Activated naive CD8-positive, alpha-beta T cell treated with anti-CD3 and anti-CD28 coated beads, Interleukin-2, amount 50 U/mL, for 24 hours (primary cell): ENCODE measurements at regions not wholly inside any gene's neighbourhood (a gene's known extent, or its start where the extent isn't known, plus 50 kb on each side); places are given as distances from the start of the nearest gene placed in this dataset.
"Not testable (repeated sequence)": the region's sequence is repeated elsewhere in the genome, so short reads cannot be mapped to it uniquely, and the experiment has no call there.

ENCODE experiments used
- ATAC-seq: fragments of 150-1000 bp; cut with Tn5 transposase; one replicate; pipeline ENCODE4 v1.10.0; 2021
- DNase-seq: peaks from one replicate; pipeline ENCODE4 v3.0.0; 2021
- H3K27ac Mint-ChIP-seq: one replicate; pipeline ENCODE4 v1.8.0; 2021; ENCODE audit warnings: mild to moderate bottlenecking, mixed read lengths
- H3K27me3 Mint-ChIP-seq: one replicate; pipeline ENCODE4 v1.8.0; 2021; ENCODE audit warnings: mixed read lengths
- H3K36me3 Mint-ChIP-seq: one replicate; pipeline ENCODE4 v1.8.0; 2021; ENCODE audit warnings: low read depth, mixed read lengths
- H3K4me1 Mint-ChIP-seq: one replicate; pipeline ENCODE4 v1.8.0; 2021; ENCODE audit warnings: mixed read lengths
- H3K4me3 Mint-ChIP-seq: one replicate; pipeline ENCODE4 v1.8.0; 2021; ENCODE audit warnings: mild to moderate bottlenecking, moderate library complexity, mixed read lengths
- H3K9me3 Mint-ChIP-seq: one replicate; pipeline ENCODE4 v1.8.0; 2021; ENCODE audit warnings: mixed read lengths

- ATAC-seq, result no peak
- Mint-ChIP-seq H3K27me3 (no peaks in the 10 kb centered on the region), H3K36me3 (peaks cover 2% of the 10 kb centered on the region), H3K4me1 (no peaks in the 10 kb centered on the region), H3K4me3 (no peak overlapping the region), H3K27ac (no peak overlapping the region), H3K9me3 (peaks cover 8% of the 10 kb centered on the region)
- no peak for DNase-seq
These were observed 543.9 kb upstream of the SEMA6A start for GRCh38 chr5:117118499-117118898.

- ATAC-seq, DNase-seq: not testable (repeated sequence)
- peaks cover 11% of the 10 kb centered on the region for H3K9me3 Mint-ChIP-seq
These were observed 542.7 kb upstream of the SEMA6A start for GRCh38 chr5:117117314-117117713.

DNA sequence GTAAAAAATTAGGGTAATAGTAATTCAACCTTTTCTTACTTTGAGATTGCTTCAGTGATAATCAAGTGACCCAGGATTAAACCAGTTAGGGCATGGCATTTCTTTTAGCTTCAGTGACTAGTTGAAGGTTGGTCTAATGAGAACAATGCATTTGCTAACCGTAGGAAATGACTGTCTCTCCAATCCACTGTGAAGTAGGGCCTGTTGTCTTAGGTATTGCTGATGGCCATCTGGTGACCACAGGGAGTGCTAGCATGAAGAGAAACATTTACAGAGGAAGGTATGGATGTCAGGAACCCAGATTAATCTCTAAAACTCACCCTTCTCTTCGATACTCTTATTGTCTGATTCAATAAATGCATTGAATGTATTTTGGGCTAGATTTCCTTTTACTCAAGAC is 535.9 kb upstream of the SEMA6A start:
- ATAC-seq (no peak), DNase-seq (no peak)
- peaks cover 9% of the 10 kb centered on the region for H3K9me3 Mint-ChIP-seq
- no peak overlapping the region for H3K4me3 Mint-ChIP-seq
- no peaks in the 10 kb centered on the region for H3K4me1 Mint-ChIP-seq
- H3K27me3 Mint-ChIP-seq, result no peaks in the 10 kb centered on the region
- no peaks in the 10 kb centered on the region for H3K36me3 Mint-ChIP-seq
- H3K27ac Mint-ChIP-seq, result no peak overlapping the region

More at GRCh38 chr5:117117314-117117713, 542.7 kb upstream of the SEMA6A start:
- not testable (repeated sequence) for H3K27me3 Mint-ChIP-seq, H3K27ac Mint-ChIP-seq, H3K4me1 Mint-ChIP-seq, H3K4me3 Mint-ChIP-seq, H3K36me3 Mint-ChIP-seq

DNA sequence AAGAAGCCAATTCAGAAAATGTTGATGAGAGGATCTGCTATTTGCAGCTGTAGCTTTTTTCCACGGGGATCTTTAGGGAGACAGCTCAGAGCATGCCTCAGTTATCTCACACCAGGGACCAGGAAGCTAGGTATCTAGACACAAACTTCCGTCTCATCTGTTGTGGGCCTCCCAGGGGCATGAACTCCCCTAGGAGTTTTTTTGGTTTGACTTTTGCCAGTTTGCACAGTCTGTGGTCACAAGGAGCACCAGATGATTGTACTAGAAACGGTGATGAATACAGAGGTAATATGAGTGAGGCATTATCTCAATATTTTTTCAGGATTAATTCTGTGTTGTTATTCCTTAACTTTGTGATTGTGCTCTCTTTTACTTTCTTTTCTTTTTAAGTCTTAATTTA is 533.2 kb upstream of the SEMA6A start:
- DNase-seq (no peak), ATAC-seq (no peak)
- Mint-ChIP-seq H3K36me3 (no peaks in the 10 kb centered on the region), H3K4me1 (no peaks in the 10 kb centered on the region), H3K27me3 (no peaks in the 10 kb centered on the region), H3K27ac (no peak overlapping the region), H3K9me3 (peaks cover 9% of the 10 kb centered on the region), H3K4me3 (no peak overlapping the region)

DNA sequence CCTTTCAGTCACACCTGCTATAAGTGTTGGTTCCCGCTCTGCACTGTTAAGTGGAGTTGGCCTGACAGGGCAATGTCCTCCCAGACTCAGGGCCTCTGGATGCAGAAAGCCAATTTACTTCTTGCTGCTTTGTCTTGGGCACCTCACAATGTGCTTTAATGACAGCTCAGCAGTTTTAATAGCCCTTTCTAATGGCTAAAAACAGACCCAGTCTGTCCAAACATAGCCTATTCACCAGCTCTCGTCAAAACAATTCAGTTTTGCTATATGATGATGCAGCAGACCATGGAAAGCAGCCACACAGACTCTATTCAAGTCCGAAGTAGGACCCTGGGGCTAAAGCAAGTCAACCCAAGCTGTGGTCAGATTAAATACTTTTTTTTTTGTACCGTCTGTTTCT is 529.1 kb upstream of the SEMA6A start:
- no peaks in the 10 kb centered on the region for H3K27me3 Mint-ChIP-seq
- no peaks in the 10 kb centered on the region for H3K36me3 Mint-ChIP-seq
- H3K9me3 Mint-ChIP-seq, result peaks cover 2% of the 10 kb centered on the region
- no peaks in the 10 kb centered on the region for H3K4me1 Mint-ChIP-seq
- no peak overlapping the region for H3K27ac Mint-ChIP-seq
- H3K4me3 Mint-ChIP-seq, result no peak overlapping the region
- no peak for ATAC-seq
- no peak for DNase-seq

GRCh38 chr5:117102591-117102990 is 528.0 kb upstream of the SEMA6A start:
- ATAC-seq (no peak), DNase-seq (no peak)
- Mint-ChIP-seq H3K27me3 (no peaks in the 10 kb centered on the region), H3K9me3 (peaks cover 2% of the 10 kb centered on the region), H3K27ac (no peak overlapping the region), H3K36me3 (no peaks in the 10 kb centered on the region), H3K4me1 (no peaks in the 10 kb centered on the region), H3K4me3 (no peak overlapping the region)

DNA sequence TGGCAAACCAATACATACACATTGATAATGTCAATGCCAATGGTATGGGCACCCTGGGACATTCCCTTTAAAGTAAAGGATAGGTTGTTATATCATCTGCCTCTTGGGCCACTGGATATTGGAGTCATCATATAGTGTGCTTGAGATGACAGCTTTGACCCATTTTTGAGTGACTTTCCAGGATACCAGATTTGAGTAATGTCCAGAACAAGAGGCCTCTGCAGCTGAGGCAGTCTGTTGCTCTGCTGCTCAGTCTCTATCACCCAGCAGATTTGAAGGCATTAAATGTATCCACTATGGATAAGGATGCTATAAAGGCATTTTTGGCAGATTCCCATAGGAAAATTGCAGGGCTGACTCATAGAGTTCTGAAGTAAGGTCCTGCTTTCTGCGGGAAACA is 525.6 kb upstream of the SEMA6A start:
- Mint-ChIP-seq H3K9me3 (peaks cover 3% of the 10 kb centered on the region), H3K27ac (no peak overlapping the region), H3K4me3 (no peak overlapping the region)

DNA sequence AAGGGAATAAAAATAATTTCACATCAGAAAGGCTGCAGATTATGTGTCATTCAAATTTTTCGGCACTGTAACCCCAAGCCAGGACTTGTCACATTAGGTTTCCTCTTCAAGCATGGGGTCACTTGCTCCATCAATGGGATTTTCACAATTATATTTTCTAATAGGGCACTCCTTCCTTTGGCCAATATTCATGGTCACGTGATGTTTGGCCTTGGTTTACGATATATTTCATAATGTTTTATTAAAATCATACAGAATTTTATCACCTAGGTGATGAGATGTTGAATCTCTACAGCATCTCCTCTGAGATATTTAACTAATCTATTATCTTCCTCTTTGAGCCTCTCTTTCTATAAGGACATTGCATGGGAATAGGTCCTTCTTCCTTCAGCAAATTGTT is 523.5 kb upstream of the SEMA6A start:
- no peak overlapping the region for H3K27ac Mint-ChIP-seq
- DNase-seq (no peak), ATAC-seq (no peak)
- no peak overlapping the region for H3K4me3 Mint-ChIP-seq
- no peaks in the 10 kb centered on the region for H3K4me1 Mint-ChIP-seq
- no peaks in the 10 kb centered on the region for H3K36me3 Mint-ChIP-seq
- peaks cover 12% of the 10 kb centered on the region for H3K9me3 Mint-ChIP-seq
- no peaks in the 10 kb centered on the region for H3K27me3 Mint-ChIP-seq

More for the DNA sequence above, 525.6 kb upstream of the SEMA6A start:
- DNase-seq, result no peak
- no peaks in the 10 kb centered on the region for H3K4me1 Mint-ChIP-seq
- H3K27me3 Mint-ChIP-seq, result no peaks in the 10 kb centered on the region
- no peaks in the 10 kb centered on the region for H3K36me3 Mint-ChIP-seq
- ATAC-seq, result no peak

DNA sequence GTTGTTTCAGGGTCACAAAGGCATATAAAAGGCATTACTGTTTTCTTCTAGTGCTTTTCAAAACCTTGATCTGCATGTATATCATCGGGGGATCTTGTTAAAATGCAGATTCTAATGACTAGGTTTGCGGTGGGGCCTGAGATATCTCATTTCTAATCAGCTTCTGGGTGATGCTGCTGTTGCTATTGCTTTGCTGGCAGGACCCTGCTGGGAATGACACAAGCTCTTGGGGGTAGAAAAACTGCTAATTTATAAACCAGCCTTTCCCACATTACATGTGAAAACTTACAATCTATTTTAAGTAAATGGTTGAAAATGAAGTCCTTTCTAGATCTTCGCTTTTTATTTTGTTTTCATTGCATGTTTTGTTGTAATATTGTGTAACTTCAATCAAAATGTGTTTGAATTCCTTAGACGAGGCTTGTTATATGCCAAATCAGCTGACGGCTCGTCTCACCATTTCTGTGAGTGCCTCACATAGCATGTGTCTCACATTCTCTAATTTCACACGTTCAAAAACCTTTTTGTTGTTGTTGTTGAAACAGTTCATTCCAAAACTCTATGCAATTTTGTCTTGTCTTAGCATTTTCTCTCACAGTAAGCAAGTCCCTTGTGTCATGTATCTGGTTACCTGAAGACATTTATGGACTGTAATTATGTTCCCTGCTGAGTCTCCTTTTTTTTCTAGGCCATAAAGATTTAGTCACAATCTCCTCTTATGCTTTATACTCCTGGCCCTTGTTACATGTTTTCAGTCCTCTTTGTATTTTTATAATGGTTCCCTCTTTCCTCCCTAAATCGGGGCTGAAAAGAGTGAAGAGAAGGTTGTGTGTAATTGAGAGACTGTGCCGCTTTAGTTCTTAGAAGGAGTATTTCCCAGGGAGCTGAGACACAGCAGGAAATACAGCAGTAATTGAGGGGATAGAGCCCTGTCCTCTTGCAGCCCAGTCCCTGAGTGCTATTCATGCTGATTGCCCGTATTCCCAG is 521.0 kb upstream of the SEMA6A start:
- Mint-ChIP-seq H3K4me1 (no peaks in the 10 kb centered on the region), H3K4me3 (no peak overlapping the region), H3K27ac (no peak overlapping the region), H3K9me3 (peaks cover 12% of the 10 kb centered on the region), H3K27me3 (no peaks in the 10 kb centered on the region), H3K36me3 (no peaks in the 10 kb centered on the region)
- DNase-seq (no peak), ATAC-seq (no peak)

GRCh38 chr5:117094114-117094815 is 519.6 kb upstream of the SEMA6A start:
- peaks cover 9% of the 10 kb centered on the region for H3K9me3 Mint-ChIP-seq
- H3K36me3 Mint-ChIP-seq, result no peaks in the 10 kb centered on the region
- H3K27me3 Mint-ChIP-seq, result no peaks in the 10 kb centered on the region
- no peak overlapping the region for H3K4me3 Mint-ChIP-seq
- no peak overlapping the region for H3K27ac Mint-ChIP-seq
- H3K4me1 Mint-ChIP-seq, result no peaks in the 10 kb centered on the region
- ATAC-seq (no peak), DNase-seq (no peak)

GRCh38 chr5:117093653-117094052 is 519.0 kb upstream of the SEMA6A start:
- no peak overlapping the region for H3K27ac Mint-ChIP-seq
- DNase-seq, result no peak
- ATAC-seq, result no peak
- no peak overlapping the region for H3K4me3 Mint-ChIP-seq
- no peaks in the 10 kb centered on the region for H3K36me3 Mint-ChIP-seq
- H3K4me1 Mint-ChIP-seq, result no peaks in the 10 kb centered on the region
- H3K9me3 Mint-ChIP-seq, result peaks cover 9% of the 10 kb centered on the region
- H3K27me3 Mint-ChIP-seq, result no peaks in the 10 kb centered on the region

DNA sequence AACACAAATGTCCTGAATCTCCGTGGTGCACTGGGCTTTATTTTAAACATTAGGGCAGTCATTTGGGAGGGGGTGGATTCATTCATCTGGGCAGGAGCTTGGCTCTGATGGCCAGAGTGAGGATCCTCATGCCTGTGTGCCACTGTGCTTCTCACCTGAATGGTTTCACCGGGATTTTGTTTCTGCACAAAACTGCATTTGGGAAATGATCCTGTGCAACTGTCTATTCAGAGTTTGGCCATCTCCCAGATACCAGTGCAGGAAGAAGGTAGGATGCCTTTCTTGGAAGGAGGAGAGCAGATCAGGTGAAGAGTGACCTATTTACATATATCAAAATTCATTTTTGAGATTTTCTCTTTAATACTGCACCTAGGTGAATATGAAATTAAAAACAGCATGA is 514.4 kb upstream of the SEMA6A start:
- no peak overlapping the region for H3K27ac Mint-ChIP-seq
- H3K4me1 Mint-ChIP-seq, result no peaks in the 10 kb centered on the region
- peaks cover 4% of the 10 kb centered on the region for H3K9me3 Mint-ChIP-seq
- no peaks in the 10 kb centered on the region for H3K36me3 Mint-ChIP-seq
- H3K4me3 Mint-ChIP-seq, result no peak overlapping the region
- H3K27me3 Mint-ChIP-seq, result no peaks in the 10 kb centered on the region
- DNase-seq (no peak), ATAC-seq (no peak)

DNA sequence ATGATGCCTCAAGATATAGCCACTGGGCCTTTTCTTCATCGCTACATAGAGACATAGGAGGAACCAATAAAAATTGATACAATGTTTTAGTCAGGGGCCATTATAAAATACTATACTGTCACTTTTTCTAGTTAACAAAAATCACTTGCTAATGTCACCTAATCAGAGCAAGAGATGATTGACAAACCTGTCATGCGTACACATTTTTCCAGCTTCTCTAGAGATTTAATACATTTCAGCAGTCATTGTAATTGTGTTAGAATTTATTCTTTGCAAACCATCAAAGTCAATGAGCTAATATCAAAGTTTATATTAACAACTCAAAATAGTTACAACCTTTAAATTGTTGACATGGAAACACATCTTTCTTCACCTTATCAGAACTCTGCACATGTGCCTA is 513.6 kb upstream of the SEMA6A start:
- Mint-ChIP-seq H3K27ac (no peak overlapping the region), H3K27me3 (no peaks in the 10 kb centered on the region), H3K4me1 (no peaks in the 10 kb centered on the region), H3K9me3 (peaks cover under 1% of the 10 kb centered on the region), H3K4me3 (no peak overlapping the region), H3K36me3 (no peaks in the 10 kb centered on the region)
- no peak for DNase-seq
- no peak for ATAC-seq

GRCh38 chr5:117084067-117084466 is 509.4 kb upstream of the SEMA6A start:
- DNase-seq (no peak), ATAC-seq (no peak)
- no peaks in the 10 kb centered on the region for H3K4me1 Mint-ChIP-seq
- H3K4me3 Mint-ChIP-seq, result no peak overlapping the region
- H3K27ac Mint-ChIP-seq, result no peak overlapping the region
- no peaks in the 10 kb centered on the region for H3K36me3 Mint-ChIP-seq
- H3K27me3 Mint-ChIP-seq, result no peaks in the 10 kb centered on the region
- H3K9me3 Mint-ChIP-seq, result no peaks in the 10 kb centered on the region

DNA sequence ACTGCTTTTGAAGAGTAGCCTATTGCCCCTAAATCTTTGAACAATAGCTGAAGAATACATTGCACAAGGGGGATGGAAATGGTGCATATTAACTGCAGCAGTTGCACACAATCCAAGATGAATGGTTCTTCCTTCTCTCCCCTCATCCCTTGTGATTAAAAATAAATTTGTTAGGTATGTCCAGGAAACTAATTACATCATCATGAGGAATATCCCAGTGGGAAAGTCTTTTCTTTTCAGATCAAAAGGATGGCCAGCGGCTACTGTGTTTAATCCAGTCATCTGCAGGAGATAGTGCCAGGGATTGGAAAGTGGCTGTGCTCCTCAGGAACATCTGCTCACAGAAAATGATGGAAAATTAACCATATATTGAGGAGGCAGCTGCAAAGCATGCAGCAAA is 508.4 kb upstream of the SEMA6A start:
- DNase-seq (no peak), ATAC-seq (no peak)
- Mint-ChIP-seq H3K9me3 (no peaks in the 10 kb centered on the region), H3K36me3 (no peaks in the 10 kb centered on the region), H3K4me3 (no peak overlapping the region), H3K27ac (no peak overlapping the region), H3K4me1 (no peaks in the 10 kb centered on the region), H3K27me3 (no peaks in the 10 kb centered on the region)
